ENCODE measurements at regions not wholly inside any gene's neighbourhood (a gene's known extent, or its start where the extent isn't known, plus 50 kb on each side); places are given as distances from the start of the nearest gene placed in this dataset.

- no peak for DNase-seq (ENCODE audit: low spot score)
- no peak overlapping the region for H3K4me3 ChIP-seq
- no peaks in the 10 kb centered on the region for H3K9me3 ChIP-seq
- no peaks in the 10 kb centered on the region for H3K36me3 ChIP-seq
- no peaks in the 10 kb centered on the region for H3K4me1 ChIP-seq (ENCODE audit: control insufficient read depth in 1 of 2, low read depth in 2 of 2)
- no peak for ATAC-seq (ENCODE audit: insufficient number of reproducible peaks, low FRiP score, low read depth)
- no peak for TF ChIP-seq CTCF (IDR thresholded peaks at IDR 0.05)
- H3K27me3 ChIP-seq (replicated peaks; ENCODE audit: insufficient read depth), result no peaks in the 10 kb centered on the region
- no peak overlapping the region for H3K27ac ChIP-seq
Measured at GRCh38 chr14:44287858-44288257, 219.2 kb downstream of the FSCB start.

GRCh38 chr14:44286201-44286600, 220.9 kb downstream of the FSCB start:
- Histone ChIP-seq H3K9me3 (no peaks in the 10 kb centered on the region), H3K27ac (no peak overlapping the region), H3K27me3 (replicated peaks; ENCODE audit: insufficient read depth) (no peaks in the 10 kb centered on the region), H3K4me3 (no peak overlapping the region), H3K4me1 (ENCODE audit: control insufficient read depth in 1 of 2, low read depth in 2 of 2) (no peaks in the 10 kb centered on the region), H3K36me3 (no peaks in the 10 kb centered on the region)
- no peak for ATAC-seq (ENCODE audit: insufficient number of reproducible peaks, low FRiP score, low read depth)
- DNase-seq (ENCODE audit: low spot score), result no peak
- TF ChIP-seq CTCF (IDR thresholded peaks at IDR 0.05), result no peak

GRCh38 chr14:44283836-44284235, 223.2 kb downstream of the FSCB start:
- DNase-seq (ENCODE audit: low spot score), result no peak
- Histone ChIP-seq H3K4me3 (no peak overlapping the region), H3K9me3 (no peaks in the 10 kb centered on the region), H3K4me1 (ENCODE audit: control insufficient read depth in 1 of 2, low read depth in 2 of 2) (no peaks in the 10 kb centered on the region), H3K27ac (no peak overlapping the region), H3K36me3 (no peaks in the 10 kb centered on the region), H3K27me3 (replicated peaks; ENCODE audit: insufficient read depth) (no peaks in the 10 kb centered on the region)
- ATAC-seq (ENCODE audit: insufficient number of reproducible peaks, low FRiP score, low read depth), result no peak
- TF ChIP-seq CTCF (IDR thresholded peaks at IDR 0.05), result no peak

GRCh38 chr14:44279357-44279756, 227.7 kb downstream of the FSCB start:
- H3K36me3 ChIP-seq, result no peaks in the 10 kb centered on the region

GRCh38 chr14:44271637-44272036, 235.4 kb downstream of the FSCB start:
- H3K9me3 ChIP-seq, result no peaks in the 10 kb centered on the region
- no peak for TF ChIP-seq CTCF (IDR thresholded peaks at IDR 0.05)
- DNase-seq (ENCODE audit: low spot score), result no peak
- no peak for ATAC-seq (ENCODE audit: insufficient number of reproducible peaks, low FRiP score, low read depth)
- H3K4me1 ChIP-seq (ENCODE audit: control insufficient read depth in 1 of 2, low read depth in 2 of 2), result no peaks in the 10 kb centered on the region
- H3K27me3 ChIP-seq (replicated peaks; ENCODE audit: insufficient read depth), result no peaks in the 10 kb centered on the region
- no peak overlapping the region for H3K4me3 ChIP-seq
- no peak overlapping the region for H3K27ac ChIP-seq
- H3K36me3 ChIP-seq, result no peaks in the 10 kb centered on the region

More at GRCh38 chr14:44279357-44279756, 227.7 kb downstream of the FSCB start:
- H3K27me3 ChIP-seq (replicated peaks; ENCODE audit: insufficient read depth), result no peaks in the 10 kb centered on the region
- H3K9me3 ChIP-seq, result no peaks in the 10 kb centered on the region
- H3K4me1 ChIP-seq (ENCODE audit: control insufficient read depth in 1 of 2, low read depth in 2 of 2), result no peaks in the 10 kb centered on the region
- ATAC-seq (ENCODE audit: insufficient number of reproducible peaks, low FRiP score, low read depth), result no peak
- no peak overlapping the region for H3K27ac ChIP-seq
- DNase-seq (ENCODE audit: low spot score), result no peak
- no peak for TF ChIP-seq CTCF (IDR thresholded peaks at IDR 0.05)
- H3K4me3 ChIP-seq, result no peak overlapping the region

Data from thoracic aorta (tissue), 2 donors.